NCI-H2171 (cell line): ENCODE measurements at regions not wholly inside any gene's neighbourhood (a gene's known extent, or its start where the extent isn't known, plus 50 kb on each side); places are given as distances from the start of the nearest gene placed in this dataset.

Experiments
- DNase-seq: peaks from one replicate; lab custom pipeline; 2025; lab: John Stamatoyannopoulos, UW

DNA sequence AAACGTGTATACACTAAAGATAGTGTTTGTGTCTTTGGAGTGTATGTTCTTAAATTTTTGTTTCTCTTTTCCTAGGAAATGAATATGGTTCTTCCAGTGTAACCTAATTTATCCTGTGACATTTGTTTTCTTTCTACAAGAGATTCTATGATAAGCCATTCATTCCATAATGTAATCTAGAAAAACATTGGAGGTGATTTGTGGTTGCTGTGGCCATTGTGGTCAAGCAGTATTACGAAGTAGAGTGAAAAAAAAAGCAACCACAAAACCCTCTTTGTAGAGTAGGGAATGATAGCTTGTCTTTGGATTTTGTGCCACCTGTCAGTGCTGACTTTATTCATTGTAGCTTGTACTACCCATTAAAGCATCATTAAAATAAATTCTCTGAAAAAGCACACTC is 1209.6 kb downstream of the ZPLD1 start:
- no peak for DNase-seq

DNA sequence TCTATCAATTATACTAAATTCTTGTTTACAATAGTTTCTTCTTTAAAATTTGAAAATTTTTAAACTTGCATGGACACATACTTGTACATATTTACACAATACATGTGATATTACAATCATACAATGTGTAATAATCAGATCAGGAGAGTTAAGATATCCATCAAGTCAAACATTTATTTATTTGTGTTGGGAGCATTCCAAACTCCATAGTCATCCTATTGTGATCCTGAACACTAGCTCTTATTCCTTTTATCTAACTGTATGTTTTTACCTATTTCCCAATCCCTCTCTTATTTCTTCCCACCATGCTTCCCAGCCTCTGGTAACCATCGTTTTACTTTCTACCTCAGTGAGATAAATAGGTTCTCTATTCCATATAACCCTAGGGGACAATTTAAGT is 1219.2 kb downstream of the ZPLD1 start:
- DNase-seq, result no peak

DNA sequence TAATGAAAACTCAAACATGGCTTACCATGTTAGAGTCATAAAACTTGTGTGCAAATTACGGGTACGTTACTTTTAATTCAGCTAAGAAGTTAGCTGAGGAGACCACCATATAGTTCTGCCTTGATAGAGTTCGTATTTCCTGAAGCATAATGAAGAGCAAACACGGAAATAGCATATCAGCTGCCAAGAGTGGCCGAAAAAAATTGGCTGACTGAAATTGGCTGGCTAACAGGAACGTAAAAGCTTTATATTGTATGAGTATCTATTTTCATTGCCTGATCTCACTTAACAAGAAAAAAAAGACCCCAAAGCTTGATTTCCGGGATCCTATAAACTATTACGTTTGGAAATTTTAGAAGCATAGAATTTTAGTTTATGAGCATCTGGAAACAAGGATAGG is 1222.9 kb downstream of the ZPLD1 start:
- no peak for DNase-seq

DNA sequence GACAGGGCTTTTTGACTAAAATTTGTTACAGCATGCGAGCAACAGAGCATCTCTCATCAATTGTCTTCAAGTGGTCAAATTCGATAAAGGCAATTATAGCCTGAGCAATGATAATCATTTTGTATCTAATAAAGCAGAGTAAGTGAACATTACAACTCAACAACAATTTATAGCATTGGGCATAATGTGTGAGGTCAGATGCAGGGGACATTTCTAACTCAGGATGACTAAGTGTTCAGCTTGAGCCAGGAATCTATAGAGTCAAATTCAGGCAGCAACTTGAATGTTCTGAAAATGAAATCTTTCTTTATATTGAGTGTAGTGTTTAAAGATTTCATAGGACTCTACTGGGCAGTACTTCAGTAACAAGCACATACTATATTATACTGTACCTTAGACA is 1226.0 kb downstream of the ZPLD1 start:
- DNase-seq, result no peak

DNA sequence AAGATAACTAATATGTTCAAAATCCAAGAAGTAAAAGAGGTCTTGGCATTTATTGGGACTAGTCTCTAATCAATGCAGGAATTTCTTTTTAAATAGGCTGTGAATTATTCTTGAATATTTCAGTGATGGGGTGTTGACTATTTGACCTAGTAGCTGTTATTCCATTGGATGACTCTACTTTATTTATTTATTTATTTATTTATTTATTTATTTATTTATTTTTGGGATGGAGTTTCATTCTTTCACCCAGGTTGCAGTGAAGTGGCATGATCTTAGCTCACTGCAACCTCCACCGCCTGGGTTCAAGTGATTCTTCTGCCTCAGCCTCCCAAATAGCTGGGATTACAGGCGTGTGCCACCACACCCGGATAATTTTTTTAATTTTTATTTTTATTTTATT is 1227.8 kb downstream of the ZPLD1 start:
- no peak for DNase-seq

DNA sequence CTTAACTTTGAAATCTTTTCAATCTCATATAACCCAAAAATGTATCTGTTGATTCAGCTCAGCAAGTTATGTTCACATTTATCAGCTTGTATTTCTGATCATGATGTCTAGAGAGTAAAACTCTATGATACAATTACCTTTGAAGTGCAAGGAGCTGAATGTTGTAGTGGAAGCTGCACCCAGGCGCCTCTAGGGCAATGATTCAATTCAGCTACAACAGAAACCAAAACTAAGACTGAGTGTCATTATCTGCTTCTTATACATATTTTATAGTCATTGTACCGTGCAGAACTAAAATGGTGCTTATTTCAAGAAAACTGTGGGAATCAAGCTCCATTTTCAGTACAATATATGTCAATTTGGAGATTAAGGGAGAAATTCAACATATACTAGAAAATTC is 1237.5 kb downstream of the ZPLD1 start:
- no peak for DNase-seq

DNA sequence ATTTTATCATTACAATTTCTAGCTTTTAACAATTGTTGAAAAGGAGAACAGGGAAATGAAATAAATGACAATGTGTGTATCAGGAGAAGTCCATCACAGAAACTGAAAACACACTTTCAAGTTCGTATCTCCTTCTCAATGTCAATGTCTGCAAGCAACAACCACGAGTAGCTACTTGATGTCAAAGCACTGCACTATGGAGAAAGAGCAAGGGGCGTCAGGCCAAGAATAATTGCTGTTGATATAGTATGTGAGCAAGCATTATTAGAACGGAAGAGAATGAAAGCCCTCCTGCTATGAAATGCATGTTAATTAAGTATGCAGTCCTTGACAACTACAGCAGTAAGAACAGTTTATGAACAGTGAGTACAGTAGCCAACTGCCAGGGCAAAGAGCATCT is 1250.1 kb downstream of the ZPLD1 start:
- no peak for DNase-seq

DNA sequence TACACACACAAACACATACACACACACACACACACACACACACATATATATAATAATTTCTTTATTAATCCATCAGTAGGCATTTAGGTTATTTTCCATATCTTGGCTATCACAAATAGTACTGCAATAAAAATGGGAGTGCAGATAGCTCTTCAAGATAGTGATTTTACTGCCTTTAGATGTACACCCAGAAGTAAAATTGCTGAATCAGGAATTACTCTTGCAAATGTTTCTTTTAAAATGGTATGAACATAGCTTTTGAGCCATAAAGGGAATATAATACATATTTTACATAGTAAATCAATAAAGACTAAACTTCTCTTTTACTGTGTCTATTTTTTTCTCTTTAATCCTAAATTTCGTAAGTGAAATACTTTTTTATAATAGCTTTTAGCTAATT is 1251.1 kb downstream of the ZPLD1 start:
- DNase-seq, result no peak

DNA sequence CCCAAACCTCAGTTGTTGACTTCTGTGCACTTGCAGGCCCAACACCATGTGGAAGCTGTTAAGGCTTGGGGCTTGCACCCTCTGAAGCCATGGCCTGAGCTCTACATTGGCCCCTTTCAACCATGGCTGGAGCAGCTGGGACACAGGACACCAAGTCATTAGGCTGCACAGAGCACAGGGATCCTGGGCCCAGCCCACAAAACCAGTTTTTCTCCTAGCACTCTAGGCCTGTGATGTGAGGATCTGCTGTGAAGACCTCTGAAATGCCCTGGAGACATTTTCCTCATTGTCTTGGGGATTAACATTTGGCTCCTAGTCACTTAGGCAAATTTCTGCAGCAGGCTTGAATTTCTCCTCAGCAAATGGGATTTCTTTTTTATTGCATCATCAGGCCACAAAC is 1255.7 kb downstream of the ZPLD1 start:
- DNase-seq, result no peak

DNA sequence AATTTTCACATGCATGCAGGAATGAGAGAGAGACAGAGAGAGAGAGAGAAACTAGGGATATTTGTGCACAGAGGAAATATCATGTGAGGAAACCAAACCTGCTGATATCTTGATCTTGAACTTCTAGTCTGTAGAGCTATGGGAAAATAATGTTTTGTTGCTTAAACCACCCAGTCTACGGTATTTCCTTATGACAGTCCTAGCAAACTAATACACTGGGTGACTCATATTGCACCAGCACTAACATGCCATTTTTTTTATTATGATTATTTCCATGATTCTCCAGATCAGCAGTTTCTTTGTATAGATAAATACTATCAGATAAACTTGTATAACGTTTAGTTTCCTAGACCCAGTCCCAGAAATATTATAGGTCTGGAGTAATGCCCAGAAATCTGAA is 1259.0 kb downstream of the ZPLD1 start:
- no peak for DNase-seq

DNA sequence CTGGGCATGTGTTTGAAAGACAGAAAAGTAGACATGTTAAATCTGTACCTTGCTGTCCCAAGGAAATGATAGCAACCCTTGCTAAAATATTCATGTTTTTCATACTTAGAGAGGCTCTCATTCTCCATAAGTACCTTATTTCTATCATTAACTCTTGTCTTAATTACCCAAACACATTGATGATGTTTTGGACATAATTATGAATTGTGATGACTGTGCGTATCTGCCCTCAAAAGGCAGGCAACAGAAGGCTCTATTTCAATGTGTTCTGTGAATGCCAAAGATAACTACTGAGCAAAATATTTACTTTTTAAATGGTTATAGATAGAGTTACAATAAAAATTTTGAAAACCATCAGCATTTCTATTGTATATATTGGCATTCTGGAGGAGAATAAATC is 1263.8 kb downstream of the ZPLD1 start:
- DNase-seq, result no peak

DNA sequence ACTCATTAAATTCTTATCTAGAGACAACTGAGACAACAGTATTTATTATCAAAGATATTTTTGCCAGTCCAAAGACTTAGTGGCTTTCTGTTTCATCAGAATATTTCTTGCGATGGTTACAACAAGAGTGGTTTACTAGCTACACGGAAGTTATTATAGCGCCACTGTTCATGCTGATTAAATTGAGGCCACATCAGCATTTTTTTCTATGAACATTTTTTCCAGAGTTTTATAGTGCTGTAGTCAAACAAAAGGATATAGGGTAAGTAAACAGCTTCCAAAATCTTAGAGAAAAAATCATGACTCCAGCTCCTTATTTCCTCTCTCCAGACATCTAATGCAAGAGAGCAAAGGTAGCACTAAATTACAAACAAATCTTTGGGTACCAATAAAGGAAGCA is 1264.4 kb downstream of the ZPLD1 start:
- no peak for DNase-seq

DNA sequence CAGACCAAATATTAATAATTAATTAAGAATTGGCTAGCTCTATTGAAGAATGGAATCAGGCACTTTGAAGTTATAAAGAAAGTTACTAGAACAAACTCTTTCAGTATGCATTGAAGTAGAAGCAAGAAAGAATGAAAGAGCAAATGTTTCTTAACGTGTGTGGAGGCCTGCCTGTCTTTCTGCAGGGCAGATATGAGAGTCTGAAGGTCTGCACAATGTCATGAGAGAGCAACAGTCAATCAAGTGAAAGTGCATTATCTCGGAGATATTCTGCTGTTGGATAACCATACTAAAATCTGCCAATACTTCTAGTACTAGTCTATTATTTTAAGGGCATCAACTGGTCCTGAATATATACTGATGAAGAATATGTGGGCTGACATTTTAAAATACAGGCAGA is 1270.8 kb downstream of the ZPLD1 start:
- DNase-seq, result no peak

DNA sequence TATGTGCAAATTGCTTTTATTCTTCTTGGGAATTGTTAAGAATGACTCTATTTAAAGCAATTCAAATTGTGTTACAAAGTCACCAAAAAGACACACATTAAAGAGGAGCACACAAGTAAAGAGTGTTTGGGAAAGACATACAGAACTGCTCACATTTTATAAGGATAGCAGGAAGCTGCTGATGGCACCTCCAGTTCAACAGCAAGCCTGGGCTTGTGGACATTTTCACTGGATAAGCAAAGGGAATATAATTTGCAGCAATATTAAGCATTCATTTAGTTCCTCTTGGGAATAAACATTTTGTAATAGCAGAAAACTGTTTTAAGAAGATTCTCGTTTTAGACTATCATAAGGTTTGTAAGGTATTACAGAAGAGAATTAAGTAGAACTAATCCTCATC is 1271.9 kb downstream of the ZPLD1 start:
- DNase-seq, result no peak

DNA sequence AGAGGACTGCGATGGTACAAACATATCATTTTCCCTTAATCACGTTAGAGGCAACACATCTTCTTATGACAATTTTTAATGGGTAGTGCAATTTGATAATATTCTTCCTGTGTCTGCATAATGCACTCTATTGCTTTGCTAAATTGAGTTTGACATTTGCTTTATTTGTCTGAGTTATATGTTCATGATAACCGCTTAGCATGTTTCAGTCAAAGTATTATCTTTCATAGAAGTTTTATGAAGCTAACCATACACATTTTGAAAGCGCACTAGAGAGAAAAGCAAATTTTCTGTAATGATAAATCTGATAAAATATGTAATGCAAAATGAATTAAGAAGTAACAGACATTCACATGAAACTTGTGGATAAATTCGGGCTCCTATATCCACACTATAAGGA is 1276.9 kb downstream of the ZPLD1 start:
- no peak for DNase-seq

DNA sequence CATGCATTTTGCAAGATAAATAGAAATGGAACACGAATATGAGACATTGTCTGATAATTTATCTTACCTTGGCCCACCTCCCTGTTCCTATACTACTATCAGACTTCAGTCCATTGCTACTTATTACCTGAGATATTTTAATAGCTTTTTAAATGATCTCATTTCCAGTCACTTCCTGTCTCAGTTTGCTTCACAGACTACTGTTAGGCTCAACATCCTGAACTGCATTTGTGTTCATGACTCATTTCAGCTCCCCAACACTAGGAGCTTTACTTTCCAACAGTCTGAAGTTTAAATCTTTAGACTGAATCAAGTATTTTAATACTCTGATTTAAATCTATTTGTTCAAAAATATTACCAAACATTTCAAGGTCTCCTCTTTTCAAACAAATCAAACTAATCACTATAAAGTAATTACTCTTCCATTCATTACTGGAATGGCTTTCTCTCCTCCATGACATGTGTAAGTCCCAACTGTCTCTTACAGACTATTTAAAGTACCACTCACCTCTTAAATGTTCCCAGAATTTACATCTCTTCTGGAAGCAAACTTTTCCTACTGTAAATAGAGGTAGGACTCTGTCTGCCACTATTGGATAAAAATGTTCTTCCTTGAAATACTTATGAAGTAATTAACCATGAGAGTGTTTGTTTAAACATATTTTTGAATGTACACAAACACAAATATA is 1277.6 kb downstream of the ZPLD1 start:
- no peak for DNase-seq

DNA sequence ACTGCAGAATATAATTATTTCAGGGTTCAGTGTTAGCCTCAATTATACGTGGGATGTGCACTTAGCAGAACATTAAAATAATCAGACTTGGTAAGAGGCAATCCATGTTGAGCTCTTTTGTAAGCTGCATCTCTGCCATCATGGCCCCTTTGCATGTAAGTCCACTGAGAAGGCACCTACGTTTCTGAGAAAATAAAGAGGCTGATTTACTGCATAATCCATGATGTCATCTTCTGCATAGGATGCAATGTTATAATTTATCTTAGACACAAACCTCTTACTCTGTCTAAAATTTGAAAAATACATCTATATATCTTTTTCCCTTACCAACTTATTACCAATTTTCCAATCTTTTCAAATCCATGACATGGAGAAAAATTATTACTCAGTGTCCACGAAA is 1294.7 kb downstream of the ZPLD1 start:
- no peak for DNase-seq

DNA sequence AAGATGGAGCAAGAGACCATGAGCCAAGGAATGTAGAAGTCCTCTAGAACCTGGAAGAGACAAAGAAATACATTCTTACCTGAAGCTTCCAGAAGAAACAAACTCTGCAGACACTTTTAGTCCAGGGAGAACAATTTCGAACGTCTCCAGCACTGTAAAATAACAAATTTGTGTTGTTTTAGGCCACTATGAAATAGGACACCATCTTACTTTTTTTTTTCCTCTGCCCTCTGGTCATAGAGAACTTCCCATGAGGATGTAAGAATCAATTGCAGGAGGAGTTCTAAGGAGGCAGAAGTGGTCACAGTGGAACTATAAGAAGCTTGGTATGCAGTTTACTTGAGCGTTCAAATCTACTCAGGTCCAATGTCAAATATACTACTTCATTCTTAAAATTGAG is 1295.9 kb downstream of the ZPLD1 start:
- DNase-seq, result no peak

DNA sequence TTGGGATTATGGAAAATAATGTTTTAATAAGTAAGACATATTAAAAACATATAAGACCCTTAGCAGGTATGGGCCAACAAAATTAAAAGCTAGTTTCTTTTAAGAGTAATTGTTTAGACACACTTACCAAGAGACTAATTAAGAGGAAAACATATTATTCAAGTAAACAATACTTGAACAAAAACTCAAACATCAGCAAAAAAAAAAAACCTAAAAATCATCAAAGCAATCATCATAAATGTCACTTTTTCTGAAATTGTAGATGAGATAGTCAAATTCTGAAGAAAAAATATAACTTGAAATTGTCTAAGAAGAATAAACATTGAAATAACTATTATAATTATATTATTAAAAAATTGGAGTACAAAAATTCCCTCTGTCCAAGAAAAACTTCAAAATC is 1318.2 kb downstream of the ZPLD1 start:
- DNase-seq, result no peak

DNA sequence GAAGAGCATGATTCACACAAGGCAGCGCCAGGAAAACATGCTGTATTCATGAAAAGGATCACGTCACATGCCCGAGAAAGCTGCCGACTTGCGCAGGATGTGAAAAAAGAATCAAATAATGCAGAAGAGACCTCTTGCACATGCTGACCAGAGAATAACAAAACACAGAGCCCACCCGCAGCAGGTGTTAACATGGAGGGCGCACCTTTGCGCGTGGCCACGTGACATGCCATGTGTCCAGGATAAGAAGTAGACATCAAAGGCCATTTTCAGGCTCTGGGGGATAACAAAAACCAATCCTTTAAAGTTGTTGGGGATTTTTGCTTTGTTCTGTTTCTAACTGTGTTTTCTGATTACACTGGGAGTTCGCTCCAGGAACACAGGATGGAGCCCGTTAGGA is 1332.8 kb downstream of the ZPLD1 start:
- no peak for DNase-seq

DNA sequence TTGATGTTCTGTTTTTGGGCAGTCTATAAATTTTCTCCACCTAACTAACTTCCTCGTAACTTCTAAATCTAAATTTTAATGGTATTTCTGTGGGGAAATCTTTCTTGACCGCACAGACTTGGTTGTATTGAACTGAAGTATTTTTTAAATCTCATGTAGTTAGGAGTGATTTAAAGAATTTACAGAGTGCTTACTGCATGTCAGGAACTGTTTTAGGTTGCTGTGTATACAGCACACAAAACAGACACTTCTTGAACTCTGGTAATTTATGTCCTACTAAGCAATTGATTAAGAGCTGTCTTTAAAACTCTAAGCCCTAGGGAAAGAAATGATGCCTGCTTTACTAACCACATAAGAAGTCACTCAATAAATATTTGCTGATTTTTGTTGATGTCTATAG is 1350.2 kb downstream of the ZPLD1 start:
- DNase-seq, result no peak

DNA sequence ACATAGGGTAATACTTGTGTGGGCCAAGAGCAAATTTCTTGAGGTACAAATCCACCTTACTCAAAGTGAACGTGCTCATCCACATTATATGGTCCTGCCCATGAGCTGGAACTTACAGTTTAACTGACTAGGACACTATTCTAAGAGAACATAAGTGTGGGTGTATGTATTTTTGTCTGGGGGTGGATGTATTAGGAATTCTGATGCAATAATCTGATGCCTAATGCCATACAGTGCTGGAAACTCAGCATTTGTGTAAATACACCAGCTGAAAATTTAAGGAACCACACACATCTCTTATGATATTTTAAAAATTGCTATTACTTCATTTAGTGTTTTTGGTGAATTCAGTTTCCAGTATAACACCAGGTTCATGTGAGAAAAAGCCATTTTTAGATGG is 1350.7 kb downstream of the ZPLD1 start:
- DNase-seq, result no peak

DNA sequence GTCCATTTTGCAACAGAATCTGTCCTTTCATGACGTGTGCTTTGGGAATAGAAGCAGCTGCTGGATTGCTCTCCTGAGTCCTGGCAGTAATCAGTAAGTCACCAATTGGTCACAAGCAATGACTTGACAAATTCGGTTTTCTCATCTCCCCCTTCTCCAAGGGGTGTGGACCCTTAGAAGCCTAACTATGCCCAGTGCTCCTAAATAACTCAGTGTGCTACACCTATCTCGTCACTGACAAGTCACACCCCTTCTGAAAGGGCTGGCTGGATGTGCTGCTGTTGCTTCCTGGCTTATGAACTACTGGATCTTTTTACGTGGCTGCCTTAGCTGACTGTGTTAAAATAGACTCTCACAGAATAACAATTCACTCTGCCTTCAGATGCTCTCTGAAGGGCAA is 1351.5 kb downstream of the ZPLD1 start:
- DNase-seq, result no peak

DNA sequence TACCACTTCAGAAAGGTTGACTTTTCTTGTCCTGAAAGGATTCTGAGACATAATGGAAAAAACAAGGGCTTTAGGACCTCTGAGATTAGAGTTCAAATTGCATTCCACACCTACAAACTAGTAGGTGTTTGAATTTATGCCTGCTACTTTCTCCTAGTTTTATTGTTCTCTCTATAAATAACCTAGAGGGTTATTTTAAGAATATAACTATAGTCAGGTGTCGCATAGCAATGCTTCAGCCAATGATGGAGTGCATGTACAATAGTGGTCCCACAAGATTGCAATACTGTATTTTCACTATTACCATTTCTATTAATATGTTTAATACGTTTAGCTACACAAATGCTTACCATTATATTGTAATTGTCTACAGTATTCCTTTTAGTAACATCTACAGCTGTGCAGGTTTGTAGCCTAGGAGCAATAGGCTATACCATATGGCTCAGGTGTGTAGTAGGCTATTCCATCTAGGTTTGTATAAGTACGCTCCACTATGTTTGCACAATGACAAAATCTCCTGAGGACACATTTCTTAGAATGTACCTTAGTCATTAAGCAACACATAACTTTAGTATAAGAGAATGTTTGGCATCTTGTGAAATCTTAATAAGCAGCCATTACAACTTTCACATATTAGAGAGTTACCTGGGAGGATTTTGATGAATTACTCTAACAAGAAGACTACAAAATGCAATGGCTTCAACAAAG is 1352.5 kb downstream of the ZPLD1 start:
- DNase-seq, result no peak
